Mammary epithelial cell (primary cell): ENCODE measurements at regions not wholly inside any gene's neighbourhood (a gene's known extent, or its start where the extent isn't known, plus 50 kb on each side); places are given as distances from the start of the nearest gene placed in this dataset.
"Not testable (repeated sequence)": the region's sequence is repeated elsewhere in the genome, so short reads cannot be mapped to it uniquely, and the experiment has no call there.

Source experiments
- EZH2 ChIP-seq: IDR thresholded peaks from 2 replicates; pipeline ENCODE4 v1.6.1; 2012; ENCODE audit warnings: low read length, inconsistent platforms, borderline replicate concordance
- TF ChIP-seq, protein P1 (sequence below), 2 donors: IDR thresholded peaks in 1 of 2; conservative IDR thresholded peaks in 1 of 2; 2 replicates each; pipeline ENCODE4 v1.5.1; 2011 to 2012; ENCODE audit warnings: inconsistent platforms in 2 of 2, low read length in 2 of 2, mild to moderate bottlenecking in 2 of 2, control low read depth in 1 of 2, low read depth in 1 of 2; ENCODE audit not compliant: insufficient read depth in 1 of 2; ENCODE audit errors: extremely low read depth in 1 of 2

DNA sequence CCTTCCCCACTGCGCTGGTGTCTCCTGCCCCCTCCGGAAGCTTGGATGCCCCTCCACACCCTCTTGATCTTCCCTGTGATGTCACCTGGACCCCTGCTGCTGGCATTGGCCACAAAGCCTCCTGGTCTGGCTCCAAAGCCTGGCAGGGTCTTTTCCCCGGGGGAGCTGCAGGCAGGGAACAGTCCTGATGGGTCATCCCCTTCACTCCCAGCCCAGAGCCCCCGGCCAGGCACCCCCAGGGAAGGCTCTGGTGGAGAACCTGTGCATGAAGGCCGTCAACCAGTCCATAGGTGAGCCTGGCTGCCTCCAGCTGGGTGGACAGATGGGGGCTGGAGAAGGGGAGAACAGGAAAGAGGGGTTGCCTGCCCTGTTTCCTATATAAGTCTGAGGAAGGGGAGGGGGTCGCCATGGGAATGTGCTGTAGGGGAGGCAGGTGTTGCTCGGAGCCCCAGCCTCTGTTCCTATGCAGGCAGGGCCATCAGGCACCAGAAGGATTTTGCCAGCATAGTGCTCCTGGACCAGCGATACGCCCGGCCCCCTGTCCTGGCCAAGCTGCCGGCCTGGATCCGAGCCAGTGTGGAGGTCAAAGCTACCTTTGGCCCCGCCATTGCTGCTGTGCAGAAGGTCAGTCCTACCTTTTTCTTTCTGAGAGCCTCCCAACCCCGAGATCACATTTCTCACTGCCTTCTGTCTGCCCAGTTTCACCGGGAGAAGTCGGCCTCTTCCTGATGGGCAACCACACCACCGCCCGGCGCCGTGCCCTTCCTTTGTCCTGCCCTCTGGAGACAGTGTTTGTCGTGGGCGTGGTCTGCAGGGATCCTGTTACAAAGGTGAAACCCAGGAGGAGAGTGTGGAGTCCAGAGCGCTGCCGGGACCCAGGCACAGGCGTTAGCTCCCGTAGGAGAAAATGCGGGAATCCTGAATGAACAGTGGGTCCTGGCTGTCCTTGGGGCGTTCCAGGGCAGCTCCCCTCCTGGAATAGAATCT lies 104.5 kb upstream of the PZP start:
- TF ChIP-seq, protein P1, sequence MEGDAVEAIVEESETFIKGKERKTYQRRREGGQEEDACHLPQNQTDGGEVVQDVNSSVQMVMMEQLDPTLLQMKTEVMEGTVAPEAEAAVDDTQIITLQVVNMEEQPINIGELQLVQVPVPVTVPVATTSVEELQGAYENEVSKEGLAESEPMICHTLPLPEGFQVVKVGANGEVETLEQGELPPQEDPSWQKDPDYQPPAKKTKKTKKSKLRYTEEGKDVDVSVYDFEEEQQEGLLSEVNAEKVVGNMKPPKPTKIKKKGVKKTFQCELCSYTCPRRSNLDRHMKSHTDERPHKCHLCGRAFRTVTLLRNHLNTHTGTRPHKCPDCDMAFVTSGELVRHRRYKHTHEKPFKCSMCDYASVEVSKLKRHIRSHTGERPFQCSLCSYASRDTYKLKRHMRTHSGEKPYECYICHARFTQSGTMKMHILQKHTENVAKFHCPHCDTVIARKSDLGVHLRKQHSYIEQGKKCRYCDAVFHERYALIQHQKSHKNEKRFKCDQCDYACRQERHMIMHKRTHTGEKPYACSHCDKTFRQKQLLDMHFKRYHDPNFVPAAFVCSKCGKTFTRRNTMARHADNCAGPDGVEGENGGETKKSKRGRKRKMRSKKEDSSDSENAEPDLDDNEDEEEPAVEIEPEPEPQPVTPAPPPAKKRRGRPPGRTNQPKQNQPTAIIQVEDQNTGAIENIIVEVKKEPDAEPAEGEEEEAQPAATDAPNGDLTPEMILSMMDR (conservative IDR thresholded peaks at IDR 0.05 in 1 of 2, IDR thresholded peaks at IDR 0.05 in 1 of 2; ENCODE audit: extremely low read depth in 1 of 2, insufficient read depth in 1 of 2, low read depth in 1 of 2, low read length in 2 of 2) = not testable (repeated sequence)
- not testable (repeated sequence) for TF ChIP-seq EZH2
